Mesothelial cell of epicardium (in vitro differentiated cells): ENCODE measurements at regions not wholly inside any gene's neighbourhood (a gene's known extent, or its start where the extent isn't known, plus 50 kb on each side); places are given as distances from the start of the nearest gene placed in this dataset.

Source experiments
- DNase-seq, 2 experiments: peaks; one replicate each; pipeline ENCODE4 v3.0.0; 2021; ENCODE audit warnings: low spot score in 2 of 2; ENCODE audit not compliant: unreplicated experiment in 2 of 2
- H3K27ac Mint-ChIP-seq: 2 replicates; pipeline ENCODE4 v1.8.0; 2021; ENCODE audit warnings: mixed read lengths
- H3K27me3 Mint-ChIP-seq: 2 replicates; pipeline ENCODE4 v1.8.0; 2021; ENCODE audit warnings: low read depth, mixed read lengths
- H3K36me3 Mint-ChIP-seq: 2 replicates; pipeline ENCODE4 v1.8.0; 2021; ENCODE audit warnings: mixed read lengths
- H3K4me1 Mint-ChIP-seq: 2 replicates; pipeline ENCODE4 v1.8.0; 2021; ENCODE audit warnings: mixed read lengths
- H3K4me3 Mint-ChIP-seq: 2 replicates; pipeline ENCODE4 v1.8.0; 2021; ENCODE audit warnings: mild to moderate bottlenecking, moderate library complexity, mixed read lengths
- H3K9me3 Mint-ChIP-seq: 2 replicates; pipeline ENCODE4 v1.8.0; 2021; ENCODE audit warnings: mixed read lengths
- CTCF ChIP-seq: fragments of 200-600 bp; sonication (generic); IDR thresholded peaks from one replicate; pipeline ENCODE4 v1.5.0; 2021; ENCODE audit warnings: antibody characterized with exemption; ENCODE audit not compliant: unreplicated experiment

GRCh38 chr5:164091836-164092235 is 586.4 kb downstream of the MAT2B start:
- Mint-ChIP-seq H3K27me3 (no peaks in the 10 kb centered on the region), H3K36me3 (peaks cover 2% of the 10 kb centered on the region), H3K4me1 (no peaks in the 10 kb centered on the region), H3K9me3 (peaks cover 4% of the 10 kb centered on the region), H3K4me3 (no peak overlapping the region), H3K27ac (no peak overlapping the region)
- DNase-seq, result no peak
- no peak for TF ChIP-seq CTCF

DNA sequence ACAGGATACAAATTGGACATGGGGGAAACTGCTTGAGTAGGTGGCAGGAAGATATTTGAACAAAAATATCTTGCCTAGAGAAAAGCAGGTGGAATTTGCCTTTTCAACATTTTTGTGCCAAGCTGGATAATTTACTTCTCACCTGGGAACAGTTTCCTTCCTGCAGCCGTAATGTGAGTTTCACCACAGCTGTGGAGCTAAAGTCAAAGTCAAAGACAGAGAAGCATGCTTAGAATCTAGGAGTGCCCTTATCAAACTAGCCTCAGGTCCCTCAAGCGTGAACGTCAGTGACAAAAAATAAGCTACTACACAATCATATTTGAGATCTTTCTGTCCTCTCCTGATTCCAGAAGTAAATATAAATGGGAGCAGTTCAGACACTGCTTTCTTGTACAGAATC is 588.9 kb downstream of the MAT2B start:
- no peak overlapping the region for H3K4me3 Mint-ChIP-seq

GRCh38 chr5:164097749-164098148 is 592.3 kb downstream of the MAT2B start:
- no peak overlapping the region for H3K27ac Mint-ChIP-seq
- TF ChIP-seq CTCF, result no peak
- H3K9me3 Mint-ChIP-seq, result no peaks in the 10 kb centered on the region
- H3K27me3 Mint-ChIP-seq, result no peaks in the 10 kb centered on the region
- no peak for DNase-seq
- no peak overlapping the region for H3K4me3 Mint-ChIP-seq
- H3K4me1 Mint-ChIP-seq, result no peaks in the 10 kb centered on the region
- no peaks in the 10 kb centered on the region for H3K36me3 Mint-ChIP-seq

More for the DNA sequence above, 588.9 kb downstream of the MAT2B start:
- no peaks in the 10 kb centered on the region for H3K36me3 Mint-ChIP-seq
- H3K9me3 Mint-ChIP-seq, result no peaks in the 10 kb centered on the region
- no peaks in the 10 kb centered on the region for H3K27me3 Mint-ChIP-seq
- no peak for DNase-seq
- no peak overlapping the region for H3K27ac Mint-ChIP-seq
- no peaks in the 10 kb centered on the region for H3K4me1 Mint-ChIP-seq
- no peak for TF ChIP-seq CTCF

DNA sequence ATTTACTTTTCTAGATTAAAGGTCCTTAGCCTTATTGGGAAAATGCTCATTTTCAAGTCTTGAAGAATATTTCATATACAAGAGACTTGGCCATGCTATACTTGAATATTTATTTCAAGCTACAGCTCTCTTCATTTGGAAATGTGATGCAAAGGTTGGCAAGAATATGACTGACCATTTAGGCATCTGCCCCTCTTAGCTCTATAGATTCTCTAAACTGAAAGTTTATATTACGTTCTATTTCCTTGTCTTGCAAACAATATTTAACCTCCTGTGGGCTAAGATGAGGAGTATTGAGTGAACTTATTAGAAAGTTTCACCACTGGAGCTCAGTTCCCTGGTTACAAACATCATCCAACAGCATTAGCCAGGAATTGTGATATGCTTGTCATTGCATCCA is 593.1 kb downstream of the MAT2B start:
- H3K27ac Mint-ChIP-seq, result no peak overlapping the region
- no peak for DNase-seq
- no peaks in the 10 kb centered on the region for H3K36me3 Mint-ChIP-seq
- no peak overlapping the region for H3K4me3 Mint-ChIP-seq
- H3K4me1 Mint-ChIP-seq, result no peaks in the 10 kb centered on the region
- no peak for TF ChIP-seq CTCF
- no peaks in the 10 kb centered on the region for H3K9me3 Mint-ChIP-seq
- no peaks in the 10 kb centered on the region for H3K27me3 Mint-ChIP-seq

GRCh38 chr5:164098979-164099378 is 593.6 kb downstream of the MAT2B start:
- no peak for DNase-seq
- no peak overlapping the region for H3K4me3 Mint-ChIP-seq
- H3K9me3 Mint-ChIP-seq, result no peaks in the 10 kb centered on the region
- no peak overlapping the region for H3K27ac Mint-ChIP-seq
- no peaks in the 10 kb centered on the region for H3K4me1 Mint-ChIP-seq
- H3K36me3 Mint-ChIP-seq, result no peaks in the 10 kb centered on the region
- no peak for TF ChIP-seq CTCF
- no peaks in the 10 kb centered on the region for H3K27me3 Mint-ChIP-seq

DNA sequence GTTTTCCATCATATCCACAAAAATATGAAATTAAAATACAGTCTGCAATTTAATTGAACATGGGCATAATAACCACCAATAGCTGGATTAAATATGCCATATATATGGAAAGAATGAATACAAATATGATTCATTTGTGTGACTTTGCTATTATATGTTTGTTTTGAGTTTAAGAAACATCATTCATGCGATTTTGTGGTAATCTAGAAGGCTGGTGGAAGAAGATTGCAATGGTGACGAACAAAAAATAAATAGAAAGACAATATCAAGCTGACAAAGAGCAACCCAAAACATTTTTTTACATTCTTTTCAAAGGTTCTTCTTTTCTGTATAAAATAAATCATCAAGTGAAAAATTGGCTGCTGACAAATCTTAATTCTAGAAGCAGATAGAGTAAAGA is 610.0 kb downstream of the MAT2B start:
- Mint-ChIP-seq H3K9me3 (peaks cover 31% of the 10 kb centered on the region), H3K27ac (no peak overlapping the region), H3K4me1 (peaks cover 10% of the 10 kb centered on the region), H3K36me3 (peaks cover 6% of the 10 kb centered on the region), H3K27me3 (no peaks in the 10 kb centered on the region), H3K4me3 (no peak overlapping the region)
- no peak for DNase-seq
- TF ChIP-seq CTCF, result no peak
